HEK293 (cell line): ENCODE measurements at regions not wholly inside any gene's neighbourhood (a gene's known extent, or its start where the extent isn't known, plus 50 kb on each side); places are given as distances from the start of the nearest gene placed in this dataset.

ENCODE experiments used
- CTCF ChIA-PET: fragments of 350-600 bp; formaldehyde crosslinking; extraction: SDS; loops from one replicate; lab custom pipeline; 2021; ENCODE audit warnings: antibody characterized with exemption; lab: Yijun Ruan, JAX
- POLR2A ChIA-PET: fragments of 300-600 bp; formaldehyde crosslinking; extraction: SDS; loops from one replicate; lab custom pipeline; 2020; ENCODE audit warnings: antibody characterized with exemption, inconsistent platforms; lab: Yijun Ruan, JAX
- H3K27ac ChIP-seq: fragments of 200-500 bp; sonication (Bioruptor generic); 2 replicates; pipeline ENCODE4 v1.5.1; 2014; ENCODE audit warnings: low read depth, low read length, control low read depth, inconsistent platforms; ENCODE audit errors: extremely low read depth
- H3K36me3 ChIP-seq, 2 experiments: fragments of 200-500 bp in 1 of 2; sonication (Bioruptor generic) in 1 of 2; 1 replicate in 1 of 2; 2 replicates in 1 of 2; pipeline ENCODE4 v1.5.1; 2014 to 2017; ENCODE audit warnings: inconsistent platforms in 2 of 2, low read length in 2 of 2; ENCODE audit not compliant: control insufficient read depth in 2 of 2, insufficient read depth in 1 of 2
- H3K4me1 ChIP-seq: fragments of 200-500 bp; sonication (Bioruptor generic); 2 replicates; pipeline ENCODE4 v1.5.1; 2014; ENCODE audit warnings: mild to moderate bottlenecking, low read length, inconsistent platforms; ENCODE audit not compliant: control insufficient read depth, insufficient read depth
- H3K4me3 ChIP-seq: 2 replicates; pipeline ENCODE4 v1.5.1; 2011; ENCODE audit warnings: low read depth, mild to moderate bottlenecking, control low read depth, low read length, moderate library complexity
- H3K9me3 ChIP-seq: fragments of 200-500 bp; sonication (Bioruptor generic); 2 replicates; pipeline ENCODE4 v1.5.1; 2014; ENCODE audit warnings: low read depth, low read length, inconsistent platforms; ENCODE audit not compliant: control insufficient read depth, insufficient read depth
- EGR2 ChIP-seq: fragments of 450-650 bp; formaldehyde crosslinking; IDR thresholded peaks from 2 replicates; pipeline ENCODE4 v1.5.1; 2016; ENCODE audit warnings: low read depth, missing biosample characterization, missing genetic modification characterization
- HOXC10 ChIP-seq: sonication (generic); formaldehyde crosslinking; IDR thresholded peaks from 2 replicates; pipeline ENCODE4 v1.8.1; 2023; ENCODE audit warnings: mild to moderate bottlenecking, missing genetic modification reagents
- KLF8 ChIP-seq: fragments of 450-650 bp; formaldehyde crosslinking; IDR thresholded peaks from 2 replicates; pipeline ENCODE4 v1.5.1; 2016; ENCODE audit warnings: missing biosample characterization, missing genetic modification characterization
- MEIS1 ChIP-seq: sonication (generic); formaldehyde crosslinking; IDR thresholded peaks from 2 replicates; pipeline ENCODE4 v1.8.1; 2022; ENCODE audit warnings: missing genetic modification reagents, mild to moderate bottlenecking, borderline replicate concordance
- MZF1 ChIP-seq: fragments of 450-650 bp; formaldehyde crosslinking; IDR thresholded peaks from 2 replicates; pipeline ENCODE4 v1.5.1; 2017; ENCODE audit warnings: missing biosample characterization, missing genetic modification characterization, borderline replicate concordance
- PRDM2 ChIP-seq: fragments of 450-650 bp; formaldehyde crosslinking; IDR thresholded peaks from 2 replicates; pipeline ENCODE4 v1.5.1; 2016; ENCODE audit warnings: missing biosample characterization, missing genetic modification characterization, borderline replicate concordance
- TCF7L2 ChIP-seq: IDR thresholded peaks from 2 replicates; pipeline ENCODE4 v1.6.1; 2011; ENCODE audit warnings: low read depth, mild to moderate bottlenecking, inconsistent platforms, low read length, moderate library complexity, borderline replicate concordance
- ZBTB8A ChIP-seq: fragments of 450-650 bp; formaldehyde crosslinking; IDR thresholded peaks from 2 replicates; pipeline ENCODE4 v1.5.1; 2016; ENCODE audit warnings: missing biosample characterization, missing genetic modification characterization
- ZNF138 ChIP-seq: fragments of 450-650 bp; formaldehyde crosslinking; IDR thresholded peaks from 2 replicates; pipeline ENCODE4 v1.5.1; 2016; ENCODE audit warnings: missing biosample characterization, missing genetic modification characterization, borderline replicate concordance
- ZNF140 ChIP-seq: fragments of 450-650 bp; formaldehyde crosslinking; IDR thresholded peaks from 2 replicates; pipeline ENCODE4 v1.5.1; 2016; ENCODE audit warnings: missing biosample characterization, missing genetic modification characterization
- ZNF148 ChIP-seq: fragments of 450-650 bp; formaldehyde crosslinking; IDR thresholded peaks from 2 replicates; pipeline ENCODE4 v1.5.0; 2017; ENCODE audit warnings: missing biosample characterization, missing genetic modification characterization, borderline replicate concordance
- ZNF311 ChIP-seq: fragments of 450-650 bp; formaldehyde crosslinking; IDR thresholded peaks from 2 replicates; pipeline ENCODE4 v1.5.1; 2017; ENCODE audit warnings: missing biosample characterization, missing genetic modification characterization, borderline replicate concordance
- ZNF404 ChIP-seq: fragments of 450-650 bp; formaldehyde crosslinking; IDR thresholded peaks from 2 replicates; pipeline ENCODE4 v1.5.1; 2017; ENCODE audit warnings: missing biosample characterization, missing genetic modification characterization
- ZNF433 ChIP-seq: fragments of 450-650 bp; formaldehyde crosslinking; IDR thresholded peaks from 2 replicates; pipeline ENCODE4 v1.5.1; 2016; ENCODE audit warnings: missing biosample characterization, missing genetic modification characterization, low read depth
- ZNF514 ChIP-seq: fragments of 450-650 bp; formaldehyde crosslinking; IDR thresholded peaks from 2 replicates; pipeline ENCODE4 v1.5.1; 2016; ENCODE audit warnings: missing biosample characterization, missing genetic modification characterization
- ZNF530 ChIP-seq: fragments of 450-650 bp; formaldehyde crosslinking; IDR thresholded peaks from 2 replicates; pipeline ENCODE4 v1.5.1; 2016; ENCODE audit warnings: low read depth, missing biosample characterization, missing genetic modification characterization
- ZNF555 ChIP-seq: fragments of 450-650 bp; formaldehyde crosslinking; conservative IDR thresholded peaks from 2 replicates; pipeline ENCODE4 v1.5.1; 2017; ENCODE audit warnings: missing biosample characterization, mild to moderate bottlenecking, missing genetic modification characterization, inconsistent platforms
- ZNF571 ChIP-seq: fragments of 450-650 bp; formaldehyde crosslinking; IDR thresholded peaks from 2 replicates; pipeline ENCODE4 v1.5.0; 2017; ENCODE audit warnings: missing biosample characterization, missing genetic modification characterization
- ZNF621 ChIP-seq: fragments of 450-650 bp; formaldehyde crosslinking; IDR thresholded peaks from 2 replicates; pipeline ENCODE4 v1.5.1; 2017; ENCODE audit warnings: missing biosample characterization, missing genetic modification characterization
- ZNF692 ChIP-seq: fragments of 450-650 bp; formaldehyde crosslinking; IDR thresholded peaks from 2 replicates; pipeline ENCODE4 v1.5.1; 2016; ENCODE audit warnings: missing biosample characterization, missing genetic modification characterization
- TF ChIP-seq, protein P1 (sequence below): fragments of 450-650 bp; formaldehyde crosslinking; IDR thresholded peaks from 2 replicates; pipeline ENCODE4 v1.5.1; 2016; ENCODE audit warnings: missing biosample characterization, missing genetic modification characterization

- TF ChIP-seq ZBTB8A (tag by site-specific recombination) = no peak
These were observed 56.1 kb downstream of the RPL37A start (continued) for GRCh38 chr2:216554755-216555154.

DNA sequence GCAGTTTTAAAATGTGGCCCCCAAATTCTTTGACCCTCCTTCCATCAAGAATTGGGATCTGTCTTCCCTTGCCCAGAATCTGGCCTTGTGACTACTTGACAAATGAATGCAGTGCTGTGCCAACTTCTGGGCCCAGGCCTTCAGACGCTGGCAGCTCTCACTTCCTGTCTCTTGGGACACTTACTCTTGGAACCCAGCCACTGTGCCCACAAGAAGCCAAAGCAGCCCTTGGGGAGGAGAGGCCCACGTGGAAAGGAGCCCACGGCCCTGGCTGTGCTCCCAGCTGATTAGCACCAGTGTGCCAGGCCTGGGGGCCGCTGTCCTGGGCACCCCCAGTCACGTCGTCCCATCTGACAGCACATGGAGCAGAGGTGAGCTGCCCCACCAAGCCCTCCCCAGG lies 56.6 kb downstream of the RPL37A start:
- Histone ChIP-seq H3K4me3 (no peak overlapping the region), H3K27ac (no peak overlapping the region), H3K36me3 (no peaks in the 10 kb centered on the region)
- POLR2A ChIA-PET = no interaction called here
- CTCF ChIA-PET = interaction anchor here (0.6 kb wide), 1 partner anchor 23 kb away, joined by 3 read pairs; no protein-coding TSS in a partner anchor
- TF ChIP-seq ZNF530 (no peak), ZNF692 (tag by site-specific recombination) (0 out of 2 replicates have a peak, but pooled peaks have one; percentile 25), ZNF138 (tag by site-specific recombination) (no peak)
- TF ChIP-seq, all 188 proteins: peak for 1
- Histone ChIP-seq H3K4me1 (peaks cover 10% of the 10 kb centered on the region), H3K9me3 (no peaks in the 10 kb centered on the region)

DNA sequence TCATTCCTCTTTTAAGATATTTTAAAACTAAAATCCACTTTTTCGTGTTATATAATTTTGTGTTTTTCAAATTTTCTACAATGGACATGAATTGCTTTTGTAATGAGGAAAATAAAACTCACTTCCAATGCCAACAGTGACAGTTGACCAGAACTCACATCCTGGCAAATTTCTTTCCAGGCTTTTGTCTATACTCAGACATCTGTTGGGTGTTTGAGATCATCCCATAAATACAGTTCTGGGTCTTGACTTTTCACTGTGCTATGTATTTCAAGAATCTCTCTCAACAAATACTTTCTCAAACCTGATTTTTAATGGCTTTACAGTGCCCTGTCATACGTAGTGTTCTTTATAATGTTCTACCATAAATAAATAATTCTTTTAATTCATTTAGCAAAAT lies 57.6 kb downstream of the RPL37A start:
- Histone ChIP-seq H3K9me3 (no peaks in the 10 kb centered on the region), H3K27ac (no peak overlapping the region), H3K4me3 (no peak overlapping the region), H3K4me1 (peaks cover 6% of the 10 kb centered on the region), H3K36me3 (no peaks in the 10 kb centered on the region)
- POLR2A ChIA-PET = no interaction called here
- TF ChIP-seq, protein P1, sequence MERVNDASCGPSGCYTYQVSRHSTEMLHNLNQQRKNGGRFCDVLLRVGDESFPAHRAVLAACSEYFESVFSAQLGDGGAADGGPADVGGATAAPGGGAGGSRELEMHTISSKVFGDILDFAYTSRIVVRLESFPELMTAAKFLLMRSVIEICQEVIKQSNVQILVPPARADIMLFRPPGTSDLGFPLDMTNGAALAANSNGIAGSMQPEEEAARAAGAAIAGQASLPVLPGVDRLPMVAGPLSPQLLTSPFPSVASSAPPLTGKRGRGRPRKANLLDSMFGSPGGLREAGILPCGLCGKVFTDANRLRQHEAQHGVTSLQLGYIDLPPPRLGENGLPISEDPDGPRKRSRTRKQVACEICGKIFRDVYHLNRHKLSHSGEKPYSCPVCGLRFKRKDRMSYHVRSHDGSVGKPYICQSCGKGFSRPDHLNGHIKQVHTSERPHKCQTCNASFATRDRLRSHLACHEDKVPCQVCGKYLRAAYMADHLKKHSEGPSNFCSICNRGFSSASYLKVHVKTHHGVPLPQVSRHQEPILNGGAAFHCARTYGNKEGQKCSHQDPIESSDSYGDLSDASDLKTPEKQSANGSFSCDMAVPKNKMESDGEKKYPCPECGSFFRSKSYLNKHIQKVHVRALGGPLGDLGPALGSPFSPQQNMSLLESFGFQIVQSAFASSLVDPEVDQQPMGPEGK (tag by site-specific recombination) = no peak
- no peak for TF ChIP-seq ZNF140 (tag by site-specific recombination)
- no peak for TF ChIP-seq MEIS1 (CRISPR knock-in tag)
- no peak for TF ChIP-seq ZNF148 (tag by site-specific recombination)
- TF ChIP-seq ZNF621 (tag by site-specific recombination) = no peak
- TF ChIP-seq EGR2 (tag by site-specific recombination) = no peak
- TF ChIP-seq ZNF311 (tag by site-specific recombination) = no peak
- no peak for TF ChIP-seq ZNF404 (tag by site-specific recombination)
- no peak for TF ChIP-seq TCF7L2
- no peak for TF ChIP-seq KLF8 (tag by site-specific recombination)
- no peak for TF ChIP-seq MZF1 (tag by site-specific recombination)
- no peak for TF ChIP-seq ZNF571
- TF ChIP-seq ZNF433 (tag by site-specific recombination) = no peak
- no peak for TF ChIP-seq ZNF514 (tag by site-specific recombination)
- no peak for TF ChIP-seq HOXC10 (CRISPR knock-in tag)
- TF ChIP-seq ZNF555 (tag by site-specific recombination) = no peak
- no peak for TF ChIP-seq PRDM2 (tag by site-specific recombination)
- CTCF ChIA-PET = no interaction called here
